Prostate gland (tissue), 2 donors: ENCODE measurements at regions not wholly inside any gene's neighbourhood (a gene's known extent, or its start where the extent isn't known, plus 50 kb on each side); places are given as distances from the start of the nearest gene placed in this dataset.
"Not testable (repeated sequence)": the region's sequence is repeated elsewhere in the genome, so short reads cannot be mapped to it uniquely, and the experiment has no call there.

ENCODE experiments used
- DNase-seq: peaks from one replicate; pipeline ENCODE4 v3.0.0-alpha.2; 2019; ENCODE audit warnings: low spot score
- H3K27ac ChIP-seq, 2 donors: fragments of 200-600 bp; sonication (generic); 2 replicates each; pipeline ENCODE4 v1.5.1; 2017 to 2019
- H3K27me3 ChIP-seq: fragments of 200-600 bp; sonication (generic); replicated peaks from 2 replicates; pipeline ENCODE4 v1.5.1; 2019; ENCODE audit not compliant: insufficient read depth
- H3K36me3 ChIP-seq, 2 donors: fragments of 200-600 bp; sonication (generic); 1 replicate in 1 of 2; 2 replicates in 1 of 2; pipeline versions ENCODE4 v1.5.1 to v1.8.1; 2017 to 2019
- H3K4me1 ChIP-seq: fragments of 200-600 bp; sonication (generic); replicated peaks from 2 replicates; pipeline ENCODE4 v1.5.1; 2019
- H3K4me3 ChIP-seq, 2 donors: fragments of 200-600 bp; sonication (generic); 2 replicates each; pipeline ENCODE4 v1.5.1; 2017 to 2019
- H3K9me3 ChIP-seq: fragments of 200-600 bp; sonication (generic); 2 replicates; pipeline ENCODE4 v1.5.1; 2017
- POLR2A ChIP-seq: fragments of 450-650 bp; IDR thresholded peaks from one replicate; pipeline ENCODE4 v1.6.1; 2016; ENCODE audit warnings: antibody characterized with exemption, mild to moderate bottlenecking
- POLR2AphosphoS5 ChIP-seq: sonication (generic); formaldehyde crosslinking; IDR thresholded peaks from one replicate; pipeline ENCODE4 v1.6.1; 2017; ENCODE audit warnings: antibody characterized with exemption
- WGBS: methylation state at CpG from one replicate; pipeline ENCODE4 v1.1.5; 2018; 5-methylcytosine and 5-hydroxymethylcytosine counted together
- intact Hi-C: fragments of 100-400 bp; cut with DNase I; formaldehyde crosslinking; loops from one replicate; pipeline ENCODE4 v1.14.2; 2022
- TF ChIP-seq, protein P1 (sequence below), 4 experiments: fragments of 200-600 bp in 2 of 4; fragments of 450-650 bp in 2 of 4; sonication (generic) in 2 of 4; IDR thresholded peaks; 1 replicate in 3 of 4; 2 replicates in 1 of 4; pipeline ENCODE4 v1.5.1; 2016 to 2019; ENCODE audit warnings: antibody characterized with exemption in 4 of 4, mild to moderate bottlenecking in 2 of 4, moderate library complexity in 2 of 4

DNA sequence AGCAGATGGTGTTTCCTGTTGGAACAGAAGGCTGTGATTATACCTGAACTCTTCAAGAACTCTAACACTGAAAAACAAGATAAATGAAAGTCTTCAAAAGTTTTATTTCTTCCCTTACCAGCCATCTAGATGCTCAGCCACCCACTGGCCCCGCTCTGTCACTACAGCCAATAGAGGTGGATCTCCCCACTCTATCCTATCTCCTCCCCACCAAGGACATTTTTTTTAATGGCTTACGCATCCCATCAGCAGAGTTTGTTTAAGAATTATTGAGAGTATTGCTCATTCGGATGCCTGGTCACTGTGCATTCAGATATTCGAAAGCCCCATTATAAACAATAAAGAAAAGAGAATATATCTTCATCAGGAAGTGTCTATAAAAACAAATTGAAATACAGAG is 159.4 kb downstream of the RASEF start:
- no peak overlapping the region for H3K27ac ChIP-seq
- no peaks in the 10 kb centered on the region for H3K27me3 ChIP-seq
- TF ChIP-seq POLR2A (no peak), POLR2AphosphoS5 (no peak)
- TF ChIP-seq, protein P1, sequence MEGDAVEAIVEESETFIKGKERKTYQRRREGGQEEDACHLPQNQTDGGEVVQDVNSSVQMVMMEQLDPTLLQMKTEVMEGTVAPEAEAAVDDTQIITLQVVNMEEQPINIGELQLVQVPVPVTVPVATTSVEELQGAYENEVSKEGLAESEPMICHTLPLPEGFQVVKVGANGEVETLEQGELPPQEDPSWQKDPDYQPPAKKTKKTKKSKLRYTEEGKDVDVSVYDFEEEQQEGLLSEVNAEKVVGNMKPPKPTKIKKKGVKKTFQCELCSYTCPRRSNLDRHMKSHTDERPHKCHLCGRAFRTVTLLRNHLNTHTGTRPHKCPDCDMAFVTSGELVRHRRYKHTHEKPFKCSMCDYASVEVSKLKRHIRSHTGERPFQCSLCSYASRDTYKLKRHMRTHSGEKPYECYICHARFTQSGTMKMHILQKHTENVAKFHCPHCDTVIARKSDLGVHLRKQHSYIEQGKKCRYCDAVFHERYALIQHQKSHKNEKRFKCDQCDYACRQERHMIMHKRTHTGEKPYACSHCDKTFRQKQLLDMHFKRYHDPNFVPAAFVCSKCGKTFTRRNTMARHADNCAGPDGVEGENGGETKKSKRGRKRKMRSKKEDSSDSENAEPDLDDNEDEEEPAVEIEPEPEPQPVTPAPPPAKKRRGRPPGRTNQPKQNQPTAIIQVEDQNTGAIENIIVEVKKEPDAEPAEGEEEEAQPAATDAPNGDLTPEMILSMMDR (IDR thresholded peaks at IDR 0.05): no peak
- H3K9me3 ChIP-seq: no peaks in the 10 kb centered on the region
- 90% methylated on average over 4 of the region's 4 CpGs for WGBS
- intact Hi-C loops: no loop called here
- H3K36me3 ChIP-seq: no peaks in the 10 kb centered on the region
- H3K4me1 ChIP-seq: no peaks in the 10 kb centered on the region
- DNase-seq: no peak
- H3K4me3 ChIP-seq: no peak overlapping the region

DNA sequence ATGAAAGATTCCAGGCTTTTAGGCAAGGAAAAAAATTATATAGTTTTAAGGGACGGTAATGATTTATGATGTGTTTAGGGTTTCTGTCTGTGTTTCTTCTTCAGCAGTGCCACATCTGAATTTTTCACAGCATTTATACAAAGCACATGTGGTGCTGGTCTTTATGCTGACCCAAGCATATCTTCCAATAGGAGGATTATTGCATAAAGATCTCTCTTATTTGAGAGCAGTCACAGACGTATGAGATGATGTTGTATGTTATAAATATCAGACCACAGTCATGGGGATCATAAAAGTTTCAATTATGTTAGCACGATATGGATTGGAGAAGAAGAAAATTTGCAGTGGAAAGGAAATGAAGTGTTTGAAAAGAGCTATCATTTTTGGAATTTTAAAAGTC is 150.9 kb downstream of the RASEF start:
- no peak for DNase-seq
- H3K27me3 ChIP-seq: no peaks in the 10 kb centered on the region
- 43% methylated on average over 3 of the region's 3 CpGs for WGBS
- no peak for TF ChIP-seq POLR2AphosphoS5
- TF ChIP-seq, protein P1 (IDR thresholded peaks at IDR 0.05): no peak
- TF ChIP-seq POLR2A: no peak
- no peaks in the 10 kb centered on the region for H3K9me3 ChIP-seq
- H3K4me3 ChIP-seq: no peak overlapping the region
- intact Hi-C loops: no loop called here
- H3K36me3 ChIP-seq: no peaks in the 10 kb centered on the region
- no peak overlapping the region for H3K27ac ChIP-seq
- no peaks in the 10 kb centered on the region for H3K4me1 ChIP-seq

DNA sequence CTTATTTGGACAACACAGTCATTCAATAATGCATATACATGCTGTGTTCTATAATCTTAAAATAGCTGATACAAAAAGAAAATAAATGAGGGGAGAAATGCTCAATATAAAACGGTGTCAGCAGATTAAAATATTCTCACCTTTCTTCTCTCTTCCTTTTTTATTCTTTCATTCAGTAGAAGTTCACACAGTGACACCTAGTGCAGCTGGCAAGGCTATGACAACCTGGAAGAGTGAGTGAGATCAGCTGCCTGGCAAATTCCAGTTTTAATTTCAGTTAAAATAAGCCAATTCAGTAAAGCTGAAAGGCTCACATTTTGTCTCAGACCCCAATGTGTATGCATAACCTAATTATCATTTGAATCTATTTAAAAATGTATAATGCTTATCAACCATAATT is 150.3 kb downstream of the RASEF start:
- H3K4me3 ChIP-seq: no peak overlapping the region
- intact Hi-C loops: no loop called here
- H3K27ac ChIP-seq: no peak overlapping the region
- H3K4me1 ChIP-seq: no peaks in the 10 kb centered on the region
- WGBS: 17% methylated on average over 1 of the region's 1 CpG
- DNase-seq: no peak
- H3K27me3 ChIP-seq: no peaks in the 10 kb centered on the region
- no peak for TF ChIP-seq POLR2AphosphoS5
- TF ChIP-seq POLR2A: no peak
- TF ChIP-seq, protein P1 (IDR thresholded peaks at IDR 0.05): no peak
- H3K9me3 ChIP-seq: no peaks in the 10 kb centered on the region
- H3K36me3 ChIP-seq: no peaks in the 10 kb centered on the region

DNA sequence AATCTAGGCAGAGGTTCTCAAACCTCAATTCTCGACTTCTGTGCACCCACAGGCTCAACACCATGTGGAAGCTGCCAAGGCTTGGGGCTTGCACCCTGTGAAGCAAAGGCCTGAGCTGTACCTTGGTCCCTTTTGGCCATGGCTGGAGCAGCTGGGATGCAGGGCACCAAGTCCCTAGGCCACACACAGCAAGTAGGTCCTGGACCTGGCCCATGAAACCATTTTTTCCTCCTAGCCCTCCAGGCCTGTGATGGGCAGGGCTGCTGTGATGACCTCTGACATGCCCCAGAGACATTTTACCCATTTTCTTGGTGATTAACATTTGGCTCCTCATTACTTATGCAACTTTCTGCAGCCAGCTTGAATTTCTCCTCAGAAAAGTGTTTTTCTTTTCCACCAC is 146.7 kb downstream of the RASEF start:
- H3K27me3 ChIP-seq, DNase-seq, H3K4me1 ChIP-seq, H3K27ac ChIP-seq, H3K9me3 ChIP-seq, intact Hi-C loops, H3K36me3 ChIP-seq, H3K4me3 ChIP-seq: not testable (repeated sequence)
- 80% methylated on average over 1 of the region's 1 CpG for WGBS

DNA sequence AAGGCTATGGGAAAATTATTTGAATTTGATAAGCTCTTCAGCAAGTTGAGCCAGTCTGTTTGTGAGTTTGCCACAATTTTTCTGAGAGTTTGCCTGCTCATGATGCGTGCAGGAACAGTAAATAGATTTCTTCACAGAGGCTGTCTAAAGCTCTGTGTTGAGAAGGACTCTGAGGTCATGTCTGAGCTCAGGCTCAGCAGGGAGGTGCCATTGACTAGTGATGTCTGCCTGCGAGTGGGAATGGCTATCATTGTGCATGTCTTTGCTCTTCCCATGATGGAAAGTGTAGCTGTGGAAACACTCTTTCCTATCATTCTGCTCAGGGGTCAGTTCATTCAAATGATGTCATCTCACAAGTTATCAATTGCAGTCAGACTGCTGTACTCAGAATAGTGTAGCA is 142.8 kb downstream of the RASEF start:
- Histone ChIP-seq H3K4me1 (no peaks in the 10 kb centered on the region), H3K9me3 (no peaks in the 10 kb centered on the region), H3K4me3 (no peak overlapping the region), H3K36me3 (no peaks in the 10 kb centered on the region), H3K27ac (no peak overlapping the region), H3K27me3 (no peaks in the 10 kb centered on the region)
- intact Hi-C loops: no loop called here
- DNase-seq: no peak
- 74% methylated on average over 2 of the region's 2 CpGs for WGBS
- TF ChIP-seq POLR2AphosphoS5 (no peak), POLR2A (no peak)
- TF ChIP-seq, protein P1 (IDR thresholded peaks at IDR 0.05): no peak
